Liver (tissue), 8 donors: ENCODE measurements at regions not wholly inside any gene's neighbourhood (a gene's known extent, or its start where the extent isn't known, plus 50 kb on each side); places are given as distances from the start of the nearest gene placed in this dataset.

Source experiments
- DNase-seq: peaks from one replicate; pipeline ENCODE4 v3.0.0-alpha.2; 2017; ENCODE audit warnings: low spot score
- H3K27ac ChIP-seq, 2 donors: one replicate each; pipeline ENCODE4 v1.7.0; 2013; ENCODE audit warnings: inconsistent platforms in 2 of 2, low read length in 2 of 2, control low read depth in 1 of 2, low read depth in 1 of 2, mild to moderate bottlenecking in 1 of 2
- H3K27me3 ChIP-seq, 4 donors: one replicate each; pipeline versions ENCODE4 v1.6.1 to v1.7.0; 2013; ENCODE audit warnings: low read length in 3 of 4, inconsistent platforms in 1 of 4, mild to moderate bottlenecking in 1 of 4, moderate library complexity in 1 of 4; ENCODE audit not compliant: control insufficient read depth in 4 of 4, insufficient read depth in 4 of 4
- H3K36me3 ChIP-seq, 4 donors: one replicate each; pipeline versions ENCODE4 v1.6.1 to v1.7.0; 2013; ENCODE audit warnings: low read length in 3 of 4, mild to moderate bottlenecking in 3 of 4, low read depth in 1 of 4, moderate library complexity in 1 of 4; ENCODE audit not compliant: control insufficient read depth in 4 of 4, insufficient read depth in 3 of 4
- H3K4me1 ChIP-seq, 4 donors: one replicate each; pipeline versions ENCODE4 v1.6.1 to v1.7.0; 2013; ENCODE audit warnings: low read length in 3 of 4, mild to moderate bottlenecking in 3 of 4, moderate library complexity in 1 of 4; ENCODE audit not compliant: control insufficient read depth in 4 of 4, insufficient read depth in 4 of 4
- H3K4me3 ChIP-seq, 3 donors: one replicate each; pipeline versions ENCODE4 v1.6.1 to v1.7.0; 2013; ENCODE audit warnings: low read length in 3 of 3, control low read depth in 1 of 3, low read depth in 1 of 3, mild to moderate bottlenecking in 1 of 3
- H3K9ac ChIP-seq, 2 donors: one replicate each; pipeline ENCODE4 v1.7.0; 2013; ENCODE audit warnings: low read length in 2 of 2, mild to moderate bottlenecking in 2 of 2, moderate library complexity in 2 of 2, control low read depth in 1 of 2, low read depth in 1 of 2
- H3K9me3 ChIP-seq, 4 donors: one replicate each; pipeline versions ENCODE4 v1.6.1 to v1.7.0; 2013; ENCODE audit warnings: low read length in 3 of 4; ENCODE audit not compliant: control insufficient read depth in 4 of 4
- ATF3 ChIP-seq: IDR thresholded peaks from 2 replicates; pipeline ENCODE4 v1.6.1; 2016; ENCODE audit warnings: antibody characterized with exemption
- CTCF ChIP-seq: fragments of 150-350 bp; IDR thresholded peaks from 2 replicates; pipeline ENCODE4 v1.5.1; 2017; ENCODE audit warnings: improper control_type of control experiment, low read depth, low read length; ENCODE audit not compliant: missing input control
- EGR1 ChIP-seq, 2 donors: IDR thresholded peaks; 2 replicates each; pipeline ENCODE4 v1.6.1; 2016 to 2018; ENCODE audit warnings: antibody characterized with exemption in 2 of 2, low read depth in 2 of 2
- FOXA1 ChIP-seq: IDR thresholded peaks from 2 replicates; pipeline ENCODE4 v1.6.1; 2016; ENCODE audit warnings: antibody characterized with exemption
- FOXA2 ChIP-seq: IDR thresholded peaks from 2 replicates; pipeline ENCODE4 v1.6.1; 2016; ENCODE audit warnings: antibody characterized with exemption
- GABPA ChIP-seq, 2 donors: IDR thresholded peaks in 1 of 2; conservative IDR thresholded peaks in 1 of 2; 2 replicates each; pipeline ENCODE4 v1.6.1; 2016; ENCODE audit warnings: antibody characterized with exemption in 2 of 2, mild to moderate bottlenecking in 1 of 2, moderate library complexity in 1 of 2
- HNF4A ChIP-seq, 2 donors: conservative IDR thresholded peaks; 2 replicates each; pipeline ENCODE4 v1.6.1; 2016; ENCODE audit warnings: antibody characterized with exemption in 2 of 2, mild to moderate bottlenecking in 2 of 2
- HNF4G ChIP-seq: IDR thresholded peaks from 2 replicates; pipeline ENCODE4 v1.6.1; 2016; ENCODE audit warnings: antibody characterized with exemption
- JUND ChIP-seq, 2 donors: IDR thresholded peaks; 2 replicates each; pipeline ENCODE4 v1.6.1; 2016; ENCODE audit warnings: antibody characterized with exemption in 2 of 2
- MAX ChIP-seq: IDR thresholded peaks from 2 replicates; pipeline ENCODE4 v1.6.1; 2016; ENCODE audit warnings: antibody characterized with exemption
- NR2F2 ChIP-seq: IDR thresholded peaks from 2 replicates; pipeline ENCODE4 v1.6.1; 2016; ENCODE audit warnings: antibody characterized with exemption
- RAD21 ChIP-seq, 2 donors: IDR thresholded peaks; 2 replicates each; pipeline ENCODE4 v1.6.1; 2016; ENCODE audit warnings: antibody characterized with exemption in 2 of 2, mild to moderate bottlenecking in 2 of 2
- REST ChIP-seq: IDR thresholded peaks from 2 replicates; pipeline ENCODE4 v1.6.1; 2016; ENCODE audit warnings: antibody characterized with exemption, mild to moderate bottlenecking
- RXRA ChIP-seq, 2 donors: IDR thresholded peaks; 2 replicates each; pipeline ENCODE4 v1.6.1; 2017 to 2018; ENCODE audit warnings: antibody characterized with exemption in 2 of 2, mild to moderate bottlenecking in 1 of 2
- TAF1 ChIP-seq: conservative IDR thresholded peaks from 2 replicates; pipeline ENCODE4 v1.6.1; 2016; ENCODE audit warnings: antibody characterized with exemption, mild to moderate bottlenecking
- YY1 ChIP-seq: IDR thresholded peaks from 2 replicates; pipeline ENCODE4 v1.6.1; 2016; ENCODE audit warnings: antibody characterized with exemption, mild to moderate bottlenecking
- ZBTB33 ChIP-seq: IDR thresholded peaks from 2 replicates; pipeline ENCODE4 v1.6.1; 2016; ENCODE audit warnings: antibody characterized with exemption
- WGBS: extraction: QIAGEN DNeasy Blood & Tissue Kit; methylation state at CpG from one replicate; pipeline ENCODE4 v1.1.7; 2013; 5-methylcytosine and 5-hydroxymethylcytosine counted together
- donor health status: healthy.
- donor health status: healthy.
- donor health status: healthy.
- donor health status: healthy.
- donor health status: healthy.

GRCh38 chr7:116618338-116619128, 53.5 kb upstream of the MET start:
- no peak for DNase-seq
- no peaks in the 10 kb centered on the region for H3K9me3 ChIP-seq
- peaks cover 0 to 7% (median under 1%) of the 10 kb centered on the region in 4 donors for H3K4me1 ChIP-seq
- no peak overlapping the region for H3K27ac ChIP-seq
- 88% methylated on average over 3 of the region's 3 CpGs for WGBS
- no peaks in the 10 kb centered on the region for H3K36me3 ChIP-seq
- no peaks in the 10 kb centered on the region for H3K27me3 ChIP-seq
- TF ChIP-seq ZBTB33: no peak
- TF ChIP-seq EGR1 (IDR thresholded peaks at IDR 0.05; ENCODE audit: low read depth in 2 of 2): no peak
- no peak for TF ChIP-seq NR2F2
- TF ChIP-seq REST: no peak
- no peak for TF ChIP-seq HNF4G
- TF ChIP-seq ATF3: no peak
- TF ChIP-seq HNF4A (conservative IDR thresholded peaks at IDR 0.05): no peak
- TF ChIP-seq FOXA1: no peak
- no peak for TF ChIP-seq RXRA (IDR thresholded peaks at IDR 0.05)
- TF ChIP-seq GABPA (IDR thresholded peaks at IDR 0.05 in 1 of 2, conservative IDR thresholded peaks at IDR 0.05 in 1 of 2): no peak
- TF ChIP-seq MAX: no peak
- no peak for TF ChIP-seq FOXA2
- TF ChIP-seq JUND (IDR thresholded peaks at IDR 0.05): no peak
- no peak for TF ChIP-seq YY1
- no peak for TF ChIP-seq TAF1
- no peak for TF ChIP-seq RAD21 (IDR thresholded peaks at IDR 0.05)
- TF ChIP-seq CTCF: no peak
- H3K4me3 ChIP-seq: no peak overlapping the region
- no peak overlapping the region for H3K9ac ChIP-seq
